Liver (tissue), 8 donors: ENCODE measurements at regions not wholly inside any gene's neighbourhood (a gene's known extent, or its start where the extent isn't known, plus 50 kb on each side); places are given as distances from the start of the nearest gene placed in this dataset.

ENCODE experiments used
- DNase-seq: peaks from one replicate; pipeline ENCODE4 v3.0.0-alpha.2; 2017; ENCODE audit warnings: low spot score
- H3K27ac ChIP-seq, 2 donors: one replicate each; pipeline ENCODE4 v1.7.0; 2013; ENCODE audit warnings: inconsistent platforms in 2 of 2, low read length in 2 of 2, control low read depth in 1 of 2, low read depth in 1 of 2, mild to moderate bottlenecking in 1 of 2
- H3K27me3 ChIP-seq, 4 donors: one replicate each; pipeline versions ENCODE4 v1.6.1 to v1.7.0; 2013; ENCODE audit warnings: low read length in 3 of 4, inconsistent platforms in 1 of 4, mild to moderate bottlenecking in 1 of 4, moderate library complexity in 1 of 4; ENCODE audit not compliant: control insufficient read depth in 4 of 4, insufficient read depth in 4 of 4
- H3K36me3 ChIP-seq, 4 donors: one replicate each; pipeline versions ENCODE4 v1.6.1 to v1.7.0; 2013; ENCODE audit warnings: low read length in 3 of 4, mild to moderate bottlenecking in 3 of 4, low read depth in 1 of 4, moderate library complexity in 1 of 4; ENCODE audit not compliant: control insufficient read depth in 4 of 4, insufficient read depth in 3 of 4
- H3K4me1 ChIP-seq, 4 donors: one replicate each; pipeline versions ENCODE4 v1.6.1 to v1.7.0; 2013; ENCODE audit warnings: low read length in 3 of 4, mild to moderate bottlenecking in 3 of 4, moderate library complexity in 1 of 4; ENCODE audit not compliant: control insufficient read depth in 4 of 4, insufficient read depth in 4 of 4
- H3K4me3 ChIP-seq, 3 donors: one replicate each; pipeline versions ENCODE4 v1.6.1 to v1.7.0; 2013; ENCODE audit warnings: low read length in 3 of 3, control low read depth in 1 of 3, low read depth in 1 of 3, mild to moderate bottlenecking in 1 of 3
- H3K9ac ChIP-seq, 2 donors: one replicate each; pipeline ENCODE4 v1.7.0; 2013; ENCODE audit warnings: low read length in 2 of 2, mild to moderate bottlenecking in 2 of 2, moderate library complexity in 2 of 2, control low read depth in 1 of 2, low read depth in 1 of 2
- H3K9me3 ChIP-seq, 4 donors: one replicate each; pipeline versions ENCODE4 v1.6.1 to v1.7.0; 2013; ENCODE audit warnings: low read length in 3 of 4; ENCODE audit not compliant: control insufficient read depth in 4 of 4
- ATF3 ChIP-seq: IDR thresholded peaks from 2 replicates; pipeline ENCODE4 v1.6.1; 2016; ENCODE audit warnings: antibody characterized with exemption
- CTCF ChIP-seq: fragments of 150-350 bp; IDR thresholded peaks from 2 replicates; pipeline ENCODE4 v1.5.1; 2017; ENCODE audit warnings: improper control_type of control experiment, low read depth, low read length; ENCODE audit not compliant: missing input control
- EGR1 ChIP-seq, 2 donors: IDR thresholded peaks; 2 replicates each; pipeline ENCODE4 v1.6.1; 2016 to 2018; ENCODE audit warnings: antibody characterized with exemption in 2 of 2, low read depth in 2 of 2
- FOXA1 ChIP-seq: IDR thresholded peaks from 2 replicates; pipeline ENCODE4 v1.6.1; 2016; ENCODE audit warnings: antibody characterized with exemption
- FOXA2 ChIP-seq: IDR thresholded peaks from 2 replicates; pipeline ENCODE4 v1.6.1; 2016; ENCODE audit warnings: antibody characterized with exemption
- GABPA ChIP-seq, 2 donors: IDR thresholded peaks in 1 of 2; conservative IDR thresholded peaks in 1 of 2; 2 replicates each; pipeline ENCODE4 v1.6.1; 2016; ENCODE audit warnings: antibody characterized with exemption in 2 of 2, mild to moderate bottlenecking in 1 of 2, moderate library complexity in 1 of 2
- HNF4A ChIP-seq, 2 donors: conservative IDR thresholded peaks; 2 replicates each; pipeline ENCODE4 v1.6.1; 2016; ENCODE audit warnings: antibody characterized with exemption in 2 of 2, mild to moderate bottlenecking in 2 of 2
- HNF4G ChIP-seq: IDR thresholded peaks from 2 replicates; pipeline ENCODE4 v1.6.1; 2016; ENCODE audit warnings: antibody characterized with exemption
- JUND ChIP-seq, 2 donors: IDR thresholded peaks; 2 replicates each; pipeline ENCODE4 v1.6.1; 2016; ENCODE audit warnings: antibody characterized with exemption in 2 of 2
- RAD21 ChIP-seq, 2 donors: IDR thresholded peaks; 2 replicates each; pipeline ENCODE4 v1.6.1; 2016; ENCODE audit warnings: antibody characterized with exemption in 2 of 2, mild to moderate bottlenecking in 2 of 2
- REST ChIP-seq: IDR thresholded peaks from 2 replicates; pipeline ENCODE4 v1.6.1; 2016; ENCODE audit warnings: antibody characterized with exemption, mild to moderate bottlenecking
- RXRA ChIP-seq, 2 donors: IDR thresholded peaks; 2 replicates each; pipeline ENCODE4 v1.6.1; 2017 to 2018; ENCODE audit warnings: antibody characterized with exemption in 2 of 2, mild to moderate bottlenecking in 1 of 2
- SP1 ChIP-seq: IDR thresholded peaks from 2 replicates; pipeline ENCODE4 v1.6.1; 2018; ENCODE audit warnings: antibody characterized with exemption, mild to moderate bottlenecking
- TAF1 ChIP-seq: conservative IDR thresholded peaks from 2 replicates; pipeline ENCODE4 v1.6.1; 2016; ENCODE audit warnings: antibody characterized with exemption, mild to moderate bottlenecking
- ZBTB33 ChIP-seq: IDR thresholded peaks from 2 replicates; pipeline ENCODE4 v1.6.1; 2016; ENCODE audit warnings: antibody characterized with exemption
- WGBS: extraction: QIAGEN DNeasy Blood & Tissue Kit; methylation state at CpG from one replicate; pipeline ENCODE4 v1.1.7; 2013; 5-methylcytosine and 5-hydroxymethylcytosine counted together
- donor health status: healthy.
- donor health status: healthy.
- donor health status: healthy.
- donor health status: healthy.
- donor health status: healthy.

- TF ChIP-seq REST = no peak
- no peak for TF ChIP-seq SP1
- TF ChIP-seq ZBTB33 = no peak
- no peak for TF ChIP-seq HNF4G
- no peak for TF ChIP-seq FOXA1
- no peak for TF ChIP-seq ATF3
- TF ChIP-seq JUND (IDR thresholded peaks at IDR 0.05) = no peak
- TF ChIP-seq RXRA (IDR thresholded peaks at IDR 0.05) = no peak
- no peak for TF ChIP-seq HNF4A (conservative IDR thresholded peaks at IDR 0.05)
- no peak for TF ChIP-seq EGR1 (IDR thresholded peaks at IDR 0.05; ENCODE audit: low read depth in 2 of 2)
- no peak for TF ChIP-seq CTCF
- WGBS = 77% methylated on average over 5 of the region's 5 CpGs
- H3K9ac ChIP-seq = no peak overlapping the region
Observed at GRCh38 chr6:15768999-15769398, 106.2 kb upstream of the DTNBP1 start.

GRCh38 chr6:15763837-15764236 is 101.0 kb upstream of the DTNBP1 start:
- WGBS = 17% methylated on average over 8 of the region's 8 CpGs
- Histone ChIP-seq H3K4me3 (no peak overlapping the region), H3K27me3 (peaks cover 0 to 2% (median 0%) of the 10 kb centered on the region in 4 donors), H3K4me1 (peaks cover 0 to 36% (median 30%) of the 10 kb centered on the region in 4 donors), H3K9ac (no peak overlapping the region), H3K27ac (no peak overlapping the region), H3K36me3 (no peaks in the 10 kb centered on the region), H3K9me3 (no peaks in the 10 kb centered on the region)
- DNase-seq = no peak
- TF ChIP-seq RAD21 (IDR thresholded peaks at IDR 0.05) (peak; percentile 28 to 42), ZBTB33 (peak; percentile 36), FOXA2 (peak; percentile 18), RXRA (IDR thresholded peaks at IDR 0.05) (peak; percentile 94 to 96), REST (peak; percentile 46), HNF4G (peak; percentile 79), FOXA1 (no peak), CTCF (no peak), GABPA (IDR thresholded peaks at IDR 0.05 in 1 of 2, conservative IDR thresholded peaks at IDR 0.05 in 1 of 2) (no peak), EGR1 (IDR thresholded peaks at IDR 0.05; ENCODE audit: low read depth in 2 of 2) (no peak), TAF1 (no peak)

More at GRCh38 chr6:15768999-15769398, 106.2 kb upstream of the DTNBP1 start:
- DNase-seq = no peak
- no peak overlapping the region for H3K27ac ChIP-seq
- peaks cover 0 to 2% (median 0%) of the 10 kb centered on the region in 4 donors for H3K27me3 ChIP-seq
- no peaks in the 10 kb centered on the region for H3K9me3 ChIP-seq
- H3K4me1 ChIP-seq = peaks cover 0 to 7% (median 7%) of the 10 kb centered on the region in 4 donors
- no peaks in the 10 kb centered on the region for H3K36me3 ChIP-seq
- no peak overlapping the region for H3K4me3 ChIP-seq
